Hepatocyte (in vitro differentiated cells): ENCODE measurements at regions not wholly inside any gene's neighbourhood (a gene's known extent, or its start where the extent isn't known, plus 50 kb on each side); places are given as distances from the start of the nearest gene placed in this dataset.

Source experiments
- EZH2phosphoT487 ChIP-seq: fragments of 200-600 bp; sonication (generic); IDR thresholded peaks from one replicate; pipeline ENCODE4 v1.6.1; 2018; ENCODE audit warnings: antibody characterized with exemption, mild to moderate bottlenecking, low read depth, moderate library complexity; ENCODE audit not compliant: unreplicated experiment, severe bottlenecking
- TF ChIP-seq, protein P1 (sequence below): fragments of 200-600 bp; sonication (generic); IDR thresholded peaks from 2 replicates; pipeline ENCODE4 v1.5.1; 2016; ENCODE audit warnings: antibody characterized with exemption, mild to moderate bottlenecking; ENCODE audit not compliant: poor library complexity

DNA sequence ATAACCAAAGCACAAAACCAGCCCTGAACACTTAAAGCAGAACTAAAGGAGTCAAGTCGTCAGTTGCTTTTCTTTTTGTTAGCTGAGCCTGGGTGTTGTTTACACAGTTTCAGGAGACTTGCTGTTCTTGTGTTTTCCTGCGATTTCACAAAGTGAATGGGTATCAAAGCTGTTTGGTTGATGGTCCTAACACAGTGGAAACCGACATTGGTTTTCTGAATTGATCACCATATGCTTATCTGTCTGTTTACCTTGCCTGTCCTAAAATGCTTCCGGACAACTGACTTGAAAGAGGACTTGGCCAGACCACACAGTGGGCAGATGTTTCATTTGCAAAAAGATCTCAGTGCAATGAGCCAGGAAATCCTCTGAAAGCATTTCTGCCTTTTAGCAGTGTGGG is 676.4 kb downstream of the PRELID2 start:
- TF ChIP-seq, protein P1, sequence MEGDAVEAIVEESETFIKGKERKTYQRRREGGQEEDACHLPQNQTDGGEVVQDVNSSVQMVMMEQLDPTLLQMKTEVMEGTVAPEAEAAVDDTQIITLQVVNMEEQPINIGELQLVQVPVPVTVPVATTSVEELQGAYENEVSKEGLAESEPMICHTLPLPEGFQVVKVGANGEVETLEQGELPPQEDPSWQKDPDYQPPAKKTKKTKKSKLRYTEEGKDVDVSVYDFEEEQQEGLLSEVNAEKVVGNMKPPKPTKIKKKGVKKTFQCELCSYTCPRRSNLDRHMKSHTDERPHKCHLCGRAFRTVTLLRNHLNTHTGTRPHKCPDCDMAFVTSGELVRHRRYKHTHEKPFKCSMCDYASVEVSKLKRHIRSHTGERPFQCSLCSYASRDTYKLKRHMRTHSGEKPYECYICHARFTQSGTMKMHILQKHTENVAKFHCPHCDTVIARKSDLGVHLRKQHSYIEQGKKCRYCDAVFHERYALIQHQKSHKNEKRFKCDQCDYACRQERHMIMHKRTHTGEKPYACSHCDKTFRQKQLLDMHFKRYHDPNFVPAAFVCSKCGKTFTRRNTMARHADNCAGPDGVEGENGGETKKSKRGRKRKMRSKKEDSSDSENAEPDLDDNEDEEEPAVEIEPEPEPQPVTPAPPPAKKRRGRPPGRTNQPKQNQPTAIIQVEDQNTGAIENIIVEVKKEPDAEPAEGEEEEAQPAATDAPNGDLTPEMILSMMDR = no peak
- TF ChIP-seq EZH2phosphoT487 = no peak
